Mesendoderm (in vitro differentiated cells): ENCODE measurements at regions not wholly inside any gene's neighbourhood (a gene's known extent, or its start where the extent isn't known, plus 50 kb on each side); places are given as distances from the start of the nearest gene placed in this dataset.

ENCODE experiments used
- DNase-seq: peaks from one replicate; pipeline ENCODE4 v3.0.0; 2013
- H2AK5ac ChIP-seq: 2 replicates; pipeline ENCODE4 v1.6.1; 2013; ENCODE audit warnings: low read length, inconsistent platforms
- H2BK120ac ChIP-seq: 2 replicates; pipeline ENCODE4 v1.6.1; 2013; ENCODE audit warnings: low read depth, mild to moderate bottlenecking, low read length, moderate library complexity, mixed read lengths
- H2BK15ac ChIP-seq: replicated peaks from 2 replicates; pipeline ENCODE4 v1.6.1; 2013; ENCODE audit warnings: low read depth, mild to moderate bottlenecking, moderate library complexity
- H2BK5ac ChIP-seq: 2 replicates; pipeline ENCODE4 v1.6.1; 2013; ENCODE audit warnings: low read length, inconsistent platforms
- H3K18ac ChIP-seq: 2 replicates; pipeline ENCODE4 v1.6.1; 2013; ENCODE audit warnings: mild to moderate bottlenecking, low read length, mixed read lengths
- H3K23ac ChIP-seq: one replicate; pipeline ENCODE4 v1.6.1; 2013; ENCODE audit warnings: low read length
- H3K27ac ChIP-seq: 2 replicates; pipeline ENCODE4 v1.5.1; 2013; ENCODE audit warnings: low read depth, mild to moderate bottlenecking, inconsistent platforms, low read length, moderate library complexity
- H3K27me3 ChIP-seq: 2 replicates; pipeline ENCODE4 v1.6.1; 2013; ENCODE audit warnings: low read length, control low read depth, mild to moderate bottlenecking, inconsistent platforms; ENCODE audit not compliant: insufficient read depth, poor library complexity
- H3K36me3 ChIP-seq: 2 replicates; pipeline ENCODE4 v1.6.1; 2013; ENCODE audit warnings: low read length, inconsistent platforms; ENCODE audit not compliant: control insufficient read depth, insufficient read depth
- H3K4ac ChIP-seq: one replicate; pipeline ENCODE4 v1.6.1; 2013; ENCODE audit warnings: low read depth, mild to moderate bottlenecking, low read length, moderate library complexity
- H3K4me1 ChIP-seq: 2 replicates; pipeline ENCODE4 v1.6.1; 2013; ENCODE audit warnings: low read depth, low read length, inconsistent platforms; ENCODE audit not compliant: control insufficient read depth
- H3K4me2 ChIP-seq: 2 replicates; pipeline ENCODE4 v1.6.1; 2013; ENCODE audit warnings: low read length
- H3K4me3 ChIP-seq: 2 replicates; pipeline ENCODE4 v1.5.1; 2013; ENCODE audit warnings: mild to moderate bottlenecking, low read length
- H3K56ac ChIP-seq: one replicate; pipeline ENCODE4 v1.6.1; 2013; ENCODE audit warnings: low read length
- H3K79me1 ChIP-seq: 2 replicates; pipeline ENCODE4 v1.6.1; 2013; ENCODE audit warnings: low read length, inconsistent platforms
- H3K79me2 ChIP-seq: 2 replicates; pipeline ENCODE4 v1.6.1; 2013; ENCODE audit warnings: mild to moderate bottlenecking, low read length; ENCODE audit not compliant: control insufficient read depth, insufficient read depth
- H3K9ac ChIP-seq: 2 replicates; pipeline ENCODE4 v1.6.1; 2013; ENCODE audit warnings: low read length, inconsistent platforms
- H4K5ac ChIP-seq: one replicate; pipeline ENCODE4 v1.6.1; 2013; ENCODE audit warnings: low read length
- H4K8ac ChIP-seq: one replicate; pipeline ENCODE4 v1.6.1; 2013; ENCODE audit warnings: low read depth, mild to moderate bottlenecking, control low read depth, low read length, moderate library complexity
- WGBS: extraction: QIAGEN DNeasy Blood & Tissue Kit; methylation state at CpG from one replicate; pipeline ENCODE4 v1.1.7; 2013; ENCODE audit warnings: low lambda C conversion rate, missing lambda C conversion rate; ENCODE audit not compliant: insufficient coverage; ENCODE audit errors: extremely low coverage; 5-methylcytosine and 5-hydroxymethylcytosine counted together

GRCh38 chr4:157973297-157973696 is 199.5 kb downstream of the GASK1B start:
- Histone ChIP-seq H2AK5ac (no peak overlapping the region), H3K79me1 (no peaks in the 10 kb centered on the region), H3K9ac (no peak overlapping the region), H3K27ac (no peak overlapping the region), H3K56ac (no peak overlapping the region), H2BK120ac (no peak overlapping the region), H3K4ac (no peak overlapping the region), H3K23ac (no peak overlapping the region), H3K4me1 (no peaks in the 10 kb centered on the region), H4K8ac (no peak overlapping the region), H3K4me2 (no peak overlapping the region), H2BK5ac (no peak overlapping the region), H3K27me3 (no peaks in the 10 kb centered on the region), H2BK15ac (no peak overlapping the region), H3K79me2 (no peaks in the 10 kb centered on the region), H3K18ac (no peak overlapping the region), H3K36me3 (no peaks in the 10 kb centered on the region), H4K5ac (no peak overlapping the region), H3K4me3 (no peak overlapping the region)
- no CpG with 5 or more reads among the region's 5 CpGs for WGBS
- DNase-seq, result no peak

DNA sequence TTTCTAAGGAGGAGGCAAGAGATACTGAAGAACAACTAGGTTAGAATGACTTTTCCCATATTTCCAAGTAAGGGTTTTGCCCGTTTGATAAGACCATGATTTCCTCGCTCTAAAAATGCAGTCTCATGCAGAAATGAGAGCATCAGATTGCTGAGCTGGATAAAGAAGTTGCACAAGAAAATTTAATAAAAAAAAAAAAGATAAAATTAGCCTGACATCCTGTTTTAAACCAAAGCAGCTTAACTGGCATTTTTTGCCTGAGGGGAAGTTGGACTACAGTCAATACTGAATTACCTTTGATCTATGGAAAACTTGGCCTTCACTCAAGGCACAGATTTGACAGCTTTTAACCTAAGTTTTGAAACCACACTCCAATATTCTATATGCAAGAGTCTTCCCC is 208.4 kb downstream of the GASK1B start:
- no peak overlapping the region for H4K5ac ChIP-seq
- no peak overlapping the region for H2AK5ac ChIP-seq
- no peak overlapping the region for H4K8ac ChIP-seq
- no peak overlapping the region for H3K4me2 ChIP-seq
- no peaks in the 10 kb centered on the region for H3K36me3 ChIP-seq
- H3K4me1 ChIP-seq, result no peaks in the 10 kb centered on the region
- no peak overlapping the region for H3K9ac ChIP-seq
- H3K79me1 ChIP-seq, result no peaks in the 10 kb centered on the region
- no peak overlapping the region for H3K23ac ChIP-seq
- WGBS, result no CpG with 5 or more reads among the region's 2 CpGs
- no peak overlapping the region for H3K27ac ChIP-seq
- H3K18ac ChIP-seq, result no peak overlapping the region
- no peak overlapping the region for H2BK5ac ChIP-seq
- H3K79me2 ChIP-seq, result no peaks in the 10 kb centered on the region
- H2BK120ac ChIP-seq, result no peak overlapping the region
- no peak overlapping the region for H3K4ac ChIP-seq
- no peak overlapping the region for H3K4me3 ChIP-seq
- no peaks in the 10 kb centered on the region for H3K27me3 ChIP-seq
- no peak overlapping the region for H2BK15ac ChIP-seq
- no peak for DNase-seq
- no peak overlapping the region for H3K56ac ChIP-seq

- no peak overlapping the region for H2AK5ac ChIP-seq
- H2BK120ac ChIP-seq, result no peak overlapping the region
- H3K56ac ChIP-seq, result no peak overlapping the region
- WGBS, result no CpG with 5 or more reads among the region's 2 CpGs
- no peak overlapping the region for H3K18ac ChIP-seq
- H3K4ac ChIP-seq, result no peak overlapping the region
- no peaks in the 10 kb centered on the region for H3K79me2 ChIP-seq
- no peak for DNase-seq
- no peaks in the 10 kb centered on the region for H3K4me1 ChIP-seq
- no peak overlapping the region for H3K4me3 ChIP-seq
- no peak overlapping the region for H3K23ac ChIP-seq
- H2BK5ac ChIP-seq, result no peak overlapping the region
- no peak overlapping the region for H3K27ac ChIP-seq
- H3K36me3 ChIP-seq, result no peaks in the 10 kb centered on the region
- no peak overlapping the region for H2BK15ac ChIP-seq
- no peak overlapping the region for H3K9ac ChIP-seq
- no peak overlapping the region for H4K5ac ChIP-seq
- no peak overlapping the region for H3K4me2 ChIP-seq
- no peaks in the 10 kb centered on the region for H3K27me3 ChIP-seq
- no peak overlapping the region for H4K8ac ChIP-seq
- H3K79me1 ChIP-seq, result no peaks in the 10 kb centered on the region
Measured at GRCh38 chr4:157961229-157961990, 211.4 kb downstream of the GASK1B start.

DNA sequence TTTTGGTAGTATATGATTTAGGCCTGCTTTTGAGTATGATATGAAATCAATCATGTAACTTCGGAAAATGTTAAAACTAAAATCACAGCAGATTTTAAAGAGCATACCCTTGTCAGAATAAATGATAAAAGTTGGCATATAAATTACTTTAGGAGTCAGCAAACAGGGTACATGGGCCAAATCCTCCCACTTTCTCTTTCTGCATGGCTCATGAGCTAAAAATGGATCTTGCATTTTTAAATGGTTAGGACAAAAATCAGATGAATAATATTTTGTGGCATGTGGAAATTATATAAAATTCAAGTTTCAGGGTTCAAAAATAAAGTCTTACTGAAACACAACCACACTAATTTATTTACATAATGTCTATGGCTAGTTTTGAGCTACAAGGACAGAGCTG is 214.9 kb downstream of the GASK1B start:
- no peak overlapping the region for H3K23ac ChIP-seq
- H3K18ac ChIP-seq, result no peak overlapping the region
- H4K5ac ChIP-seq, result no peak overlapping the region
- no peak overlapping the region for H2BK5ac ChIP-seq
- H3K4ac ChIP-seq, result no peak overlapping the region
- no peak overlapping the region for H3K9ac ChIP-seq
- H3K4me2 ChIP-seq, result no peak overlapping the region
- no peaks in the 10 kb centered on the region for H3K79me1 ChIP-seq
- no peak overlapping the region for H2BK120ac ChIP-seq
- DNase-seq, result no peak
- H3K36me3 ChIP-seq, result no peaks in the 10 kb centered on the region
- H3K27ac ChIP-seq, result no peak overlapping the region
- H3K27me3 ChIP-seq, result no peaks in the 10 kb centered on the region
- no CpG with 5 or more reads among the region's 1 CpG for WGBS
- no peak overlapping the region for H2BK15ac ChIP-seq
- no peak overlapping the region for H3K56ac ChIP-seq
- H4K8ac ChIP-seq, result no peak overlapping the region
- H3K79me2 ChIP-seq, result no peaks in the 10 kb centered on the region
- H2AK5ac ChIP-seq, result no peak overlapping the region
- H3K4me3 ChIP-seq, result no peak overlapping the region
- H3K4me1 ChIP-seq, result no peaks in the 10 kb centered on the region

DNA sequence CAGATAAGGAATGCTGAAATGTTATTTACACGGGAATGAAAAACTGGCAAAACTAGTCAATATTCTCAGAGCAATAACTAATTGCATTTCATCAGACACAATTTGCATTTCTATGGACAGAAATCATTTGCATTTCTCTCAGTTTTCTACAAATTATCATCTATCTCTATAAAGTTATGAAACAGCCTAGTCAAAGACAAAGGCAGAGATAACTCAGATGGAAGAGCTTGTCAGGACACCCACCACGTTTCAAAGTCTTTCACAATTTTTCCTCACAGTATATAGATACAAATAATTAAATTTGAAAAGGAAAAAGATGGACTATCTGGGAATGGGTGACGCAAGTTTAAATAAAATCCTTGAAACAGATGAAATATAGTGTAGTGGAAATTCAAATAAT is 230.8 kb downstream of the GASK1B start:
- Histone ChIP-seq H3K4me3 (no peak overlapping the region), H4K5ac (no peak overlapping the region), H2BK5ac (no peak overlapping the region), H2AK5ac (no peak overlapping the region), H3K27me3 (peaks cover 2% of the 10 kb centered on the region), H4K8ac (no peak overlapping the region), H3K36me3 (no peaks in the 10 kb centered on the region), H2BK15ac (no peak overlapping the region), H3K4me2 (no peak overlapping the region), H3K9ac (no peak overlapping the region), H3K79me1 (no peaks in the 10 kb centered on the region), H3K79me2 (no peaks in the 10 kb centered on the region), H3K4me1 (no peaks in the 10 kb centered on the region), H3K56ac (no peak overlapping the region), H2BK120ac (no peak overlapping the region), H3K23ac (no peak overlapping the region), H3K4ac (no peak overlapping the region), H3K27ac (no peak overlapping the region), H3K18ac (no peak overlapping the region)
- no CpG with 5 or more reads among the region's 3 CpGs for WGBS
- DNase-seq, result no peak

DNA sequence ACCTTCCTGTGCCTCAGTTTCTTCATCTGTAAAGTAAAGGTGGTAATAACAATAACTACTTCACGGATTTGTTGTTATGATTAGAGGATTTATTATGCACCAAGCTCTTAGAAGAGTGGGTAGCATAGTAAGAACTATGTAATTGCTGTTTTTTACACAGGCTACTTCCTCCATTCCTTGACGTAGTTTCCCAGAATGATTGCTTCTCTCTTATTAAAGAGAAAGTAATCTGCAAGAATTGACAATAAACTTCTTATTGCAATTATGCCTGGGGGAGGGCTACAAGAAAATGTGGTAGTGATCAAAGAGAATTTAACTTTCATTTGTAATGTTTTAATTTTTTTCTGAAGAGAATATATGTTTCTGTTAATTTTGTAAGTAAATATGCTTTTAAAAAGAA is 238.7 kb downstream of the GASK1B start:
- no peak overlapping the region for H3K4me3 ChIP-seq
- H3K27ac ChIP-seq, result no peak overlapping the region
- DNase-seq, result no peak
- H3K79me2 ChIP-seq, result no peaks in the 10 kb centered on the region
- no peaks in the 10 kb centered on the region for H3K4me1 ChIP-seq
- H3K36me3 ChIP-seq, result no peaks in the 10 kb centered on the region
- H3K4me2 ChIP-seq, result no peak overlapping the region
- H3K4ac ChIP-seq, result no peak overlapping the region
- no CpG with 5 or more reads among the region's 2 CpGs for WGBS
- H3K27me3 ChIP-seq, result no peaks in the 10 kb centered on the region
- no peak overlapping the region for H2BK5ac ChIP-seq
- H3K18ac ChIP-seq, result no peak overlapping the region
- H4K5ac ChIP-seq, result no peak overlapping the region
- H3K9ac ChIP-seq, result no peak overlapping the region
- H3K23ac ChIP-seq, result no peak overlapping the region
- H2AK5ac ChIP-seq, result no peak overlapping the region
- no peak overlapping the region for H3K56ac ChIP-seq
- H2BK120ac ChIP-seq, result no peak overlapping the region
- no peak overlapping the region for H2BK15ac ChIP-seq
- no peak overlapping the region for H4K8ac ChIP-seq
- no peaks in the 10 kb centered on the region for H3K79me1 ChIP-seq
